Activated naive CD4-positive, alpha-beta T cell treated with Interleukin-2 at 50 U/mL for 16 hours (primary cell): ENCODE measurements at regions not wholly inside any gene's neighbourhood (a gene's known extent, or its start where the extent isn't known, plus 50 kb on each side); places are given as distances from the start of the nearest gene placed in this dataset.
A peak's percentile ranks its signal among the peaks of the same experiment; 100 is the strongest.
"Not testable (repeated sequence)": the region's sequence is repeated elsewhere in the genome, so short reads cannot be mapped to it uniquely, and the experiment has no call there.

Experiments
- DNase-seq: peaks from one replicate; pipeline ENCODE4 v3.0.0-alpha.2; 2020

GRCh38 chr17:20387549-20387948 is 79.8 kb downstream of the LGALS9B start:
- DNase-seq: not testable (repeated sequence)

DNA sequence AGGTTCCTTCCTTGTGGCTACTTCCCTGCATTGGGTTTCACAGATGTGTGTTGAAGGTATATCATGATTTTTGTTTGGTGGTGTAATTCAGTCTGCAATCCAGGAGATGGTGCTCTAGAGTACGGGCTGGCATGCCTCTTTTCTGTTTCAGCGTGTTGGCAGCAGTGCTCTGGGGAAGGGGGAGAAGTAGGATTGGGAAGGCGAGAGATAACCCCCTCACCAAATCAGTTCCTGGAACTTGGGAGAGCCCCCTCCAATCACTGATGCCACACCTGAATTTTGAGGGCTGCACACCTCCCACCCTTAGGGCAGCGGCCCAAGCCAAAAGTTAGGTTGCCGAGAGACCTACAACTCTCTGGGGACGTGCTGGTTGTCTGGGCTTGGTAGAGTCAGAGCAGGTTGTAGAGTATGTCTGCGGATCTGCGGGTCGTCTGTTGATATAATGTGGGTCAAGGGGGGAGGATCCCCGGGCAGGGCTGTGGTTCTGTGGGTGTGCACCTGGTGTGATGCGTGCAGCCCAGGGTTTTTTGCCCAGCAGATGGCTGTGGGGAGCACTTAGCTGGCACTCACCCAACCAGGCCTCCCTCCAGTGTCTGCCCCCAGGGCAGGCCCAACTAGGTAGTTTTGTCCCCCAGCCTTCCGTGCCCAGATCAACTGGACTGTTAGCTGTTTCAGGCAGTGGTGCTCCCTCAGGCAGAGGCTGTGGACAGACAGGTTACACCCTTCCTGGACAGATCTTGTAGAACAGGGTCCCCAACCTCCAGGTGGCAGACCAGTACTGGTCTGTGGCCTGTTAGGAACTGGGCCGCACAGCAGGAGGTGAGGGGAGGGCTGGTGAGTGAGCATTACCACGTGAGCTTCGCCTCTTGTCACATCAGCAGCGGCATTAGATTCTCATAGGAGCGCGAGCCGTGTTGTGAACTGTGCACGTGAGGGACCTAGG is 85.7 kb downstream of the LGALS9B start:
- peak; percentile 3 for DNase-seq

GRCh38 chr17:20380625-20381024 is 86.7 kb downstream of the LGALS9B start:
- DNase-seq: not testable (repeated sequence)

DNA sequence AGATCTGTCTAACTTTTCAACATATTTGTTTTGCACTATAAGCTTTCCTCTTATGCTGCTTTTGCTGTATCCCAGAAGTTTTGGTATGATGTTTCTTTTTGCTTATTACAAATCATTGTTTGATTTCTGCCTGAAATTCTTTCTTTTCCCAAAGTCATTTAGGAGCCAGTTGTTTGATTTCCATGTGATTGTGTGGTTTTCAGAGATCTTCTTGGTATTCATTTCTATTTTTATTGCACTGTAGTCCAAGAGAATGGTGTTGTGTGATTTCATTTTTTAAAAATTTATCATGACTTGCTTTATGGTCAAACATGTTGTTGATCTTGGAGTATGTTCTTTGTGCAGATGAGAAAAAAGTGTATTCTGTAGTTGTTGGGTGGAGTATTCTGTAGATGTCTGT is 88.1 kb downstream of the LGALS9B start:
- DNase-seq: not testable (repeated sequence)

DNA sequence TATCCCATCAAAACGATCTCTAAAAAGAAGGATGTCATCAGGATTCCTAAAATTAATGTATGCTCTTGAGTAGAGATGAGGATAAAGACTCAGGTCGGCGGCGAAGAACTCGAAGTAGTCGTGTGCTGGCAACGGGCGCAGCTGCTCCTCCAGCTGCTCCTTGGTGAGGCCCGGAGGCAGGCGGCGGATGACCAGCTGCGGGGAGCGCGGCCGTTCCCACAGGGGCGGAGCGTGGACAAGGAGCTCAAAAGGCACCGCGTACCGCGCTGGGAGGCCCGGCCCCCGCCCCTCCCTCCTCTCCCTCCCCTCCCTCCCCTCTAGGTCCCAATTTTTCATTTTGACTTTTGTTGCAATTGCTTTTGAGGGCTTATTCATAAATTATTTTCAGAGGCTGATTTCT is 90.7 kb downstream of the LGALS9B start:
- DNase-seq: not testable (repeated sequence)

- DNase-seq: not testable (repeated sequence)
Observed at GRCh38 chr17:20375745-20376144, 91.6 kb downstream of the LGALS9B start.
